HCT116 (cell line): ENCODE measurements at regions not wholly inside any gene's neighbourhood (a gene's known extent, or its start where the extent isn't known, plus 50 kb on each side); places are given as distances from the start of the nearest gene placed in this dataset.

Experiments
- CTCF ChIP-seq, 3 experiments: fragments of 200-600 bp in 1 of 3; sonication (generic) in 1 of 3; IDR thresholded peaks in 2 of 3; conservative IDR thresholded peaks in 1 of 3; 2 replicates each; pipeline ENCODE4 v1.5.1; 2012 to 2017; ENCODE audit warnings: low read depth in 2 of 3, low read length in 2 of 3, antibody characterized with exemption in 1 of 3, borderline replicate concordance in 1 of 3, control low read depth in 1 of 3, mild to moderate bottlenecking in 1 of 3, mixed read lengths in 1 of 3, mixed run types in 1 of 3, moderate library complexity in 1 of 3; ENCODE audit not compliant: insufficient read depth in 1 of 3
- MAX ChIP-seq: IDR thresholded peaks from 2 replicates; pipeline ENCODE4 v1.6.1; 2012
- REST ChIP-seq: IDR thresholded peaks from 2 replicates; pipeline ENCODE4 v1.6.1; 2012; ENCODE audit warnings: low read depth
- ZBTB33 ChIP-seq: IDR thresholded peaks from 2 replicates; pipeline ENCODE4 v1.6.1; 2011; ENCODE audit warnings: mild to moderate bottlenecking, low read length, moderate library complexity; ENCODE audit not compliant: insufficient replicate concordance; ENCODE audit errors: extremely low read depth

GRCh38 chr5:87129046-87129445, 138.6 kb upstream of the RASA1 start:
- TF ChIP-seq CTCF (IDR thresholded peaks at IDR 0.05 in 2 of 3, conservative IDR thresholded peaks at IDR 0.05 in 1 of 3; ENCODE audit: borderline replicate concordance in 1 of 3, insufficient read depth in 1 of 3, low read depth in 2 of 3, low read length in 2 of 3) (no peak), MAX (no peak), ZBTB33 (no peak), REST (no peak)
